ENCODE measurements at regions not wholly inside any gene's neighbourhood (a gene's known extent, or its start where the extent isn't known, plus 50 kb on each side); places are given as distances from the start of the nearest gene placed in this dataset.

- no peak for DNase-seq (ENCODE audit: low read depth)
- Histone ChIP-seq H3K4me3 (ENCODE audit: low read depth, low read length) (no peak overlapping the region), H3K36me3 (ENCODE audit: control insufficient read depth, insufficient read depth, low read length) (no peaks in the 10 kb centered on the region), H3K27me3 (ENCODE audit: control insufficient read depth, insufficient read depth, low read length) (no peaks in the 10 kb centered on the region)
- no peak for TF ChIP-seq CTCF (IDR thresholded peaks at IDR 0.05; ENCODE audit: insufficient read depth, low read length, poor library complexity, severe bottlenecking)
These were observed 439.6 kb upstream of the CAMK1G start for GRCh38 chr1:209143916-209144315.

DNA sequence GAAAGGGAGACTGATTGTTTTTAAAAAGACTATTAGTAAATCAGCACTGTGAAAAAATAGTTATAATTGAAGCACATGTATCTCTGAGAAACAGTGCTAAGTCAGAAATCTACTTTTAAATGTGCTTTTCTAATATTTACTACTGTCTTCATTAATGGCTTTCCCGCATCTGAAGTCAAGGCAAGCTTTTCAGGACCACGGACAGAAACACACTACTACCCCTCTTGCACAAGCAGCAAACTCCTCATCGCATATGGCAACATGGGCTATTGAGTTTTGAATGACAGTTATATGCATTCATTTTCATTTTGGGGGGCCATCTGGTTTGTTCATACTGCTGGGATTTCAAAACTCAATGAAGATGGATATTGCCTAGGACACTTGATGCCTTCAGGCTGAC lies 433.4 kb upstream of the CAMK1G start:
- no peaks in the 10 kb centered on the region for H3K27me3 ChIP-seq (ENCODE audit: control insufficient read depth, insufficient read depth, low read length)
- DNase-seq (ENCODE audit: low read depth), result peak; percentile 26
- no peak overlapping the region for H3K4me3 ChIP-seq (ENCODE audit: low read depth, low read length)
- no peak for TF ChIP-seq CTCF (IDR thresholded peaks at IDR 0.05; ENCODE audit: insufficient read depth, low read length, poor library complexity, severe bottlenecking)
- no peaks in the 10 kb centered on the region for H3K36me3 ChIP-seq (ENCODE audit: control insufficient read depth, insufficient read depth, low read length)

GRCh38 chr1:209153411-209153810 lies 430.1 kb upstream of the CAMK1G start:
- no peaks in the 10 kb centered on the region for H3K36me3 ChIP-seq (ENCODE audit: control insufficient read depth, insufficient read depth, low read length)
- DNase-seq (ENCODE audit: low read depth), result no peak
- H3K4me3 ChIP-seq (ENCODE audit: low read depth, low read length), result no peak overlapping the region
- no peak for TF ChIP-seq CTCF (IDR thresholded peaks at IDR 0.05; ENCODE audit: insufficient read depth, low read length, poor library complexity, severe bottlenecking)
- no peaks in the 10 kb centered on the region for H3K27me3 ChIP-seq (ENCODE audit: control insufficient read depth, insufficient read depth, low read length)

DNA sequence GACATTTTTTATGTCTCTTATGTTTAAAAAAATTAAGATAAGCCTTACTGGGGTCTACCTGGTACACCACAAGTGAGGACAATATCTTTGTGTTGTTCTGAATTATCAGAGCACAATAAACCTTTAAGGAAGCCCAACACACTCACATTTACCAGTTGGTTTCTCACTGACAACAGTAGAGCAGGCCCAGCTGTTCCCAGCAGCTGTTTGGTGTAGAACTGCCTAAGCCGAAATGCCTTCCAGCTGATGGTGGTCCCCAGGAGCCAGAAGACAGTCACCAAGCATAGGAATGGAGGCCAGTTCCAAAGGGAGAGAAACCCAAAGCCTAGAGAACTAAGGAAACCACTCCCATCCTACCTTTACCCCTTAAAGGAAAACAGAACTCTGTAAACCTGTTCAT lies 428.6 kb upstream of the CAMK1G start:
- Histone ChIP-seq H3K36me3 (ENCODE audit: control insufficient read depth, insufficient read depth, low read length) (no peaks in the 10 kb centered on the region), H3K4me3 (ENCODE audit: low read depth, low read length) (no peak overlapping the region), H3K27me3 (ENCODE audit: control insufficient read depth, insufficient read depth, low read length) (no peaks in the 10 kb centered on the region)
- TF ChIP-seq CTCF (IDR thresholded peaks at IDR 0.05; ENCODE audit: insufficient read depth, low read length, poor library complexity, severe bottlenecking), result no peak
- no peak for DNase-seq (ENCODE audit: low read depth)

GRCh38 chr1:209155546-209155945 lies 428.0 kb upstream of the CAMK1G start:
- no peak for TF ChIP-seq CTCF (IDR thresholded peaks at IDR 0.05; ENCODE audit: insufficient read depth, low read length, poor library complexity, severe bottlenecking)
- peak; percentile 86 for DNase-seq (ENCODE audit: low read depth)
- Histone ChIP-seq H3K4me3 (ENCODE audit: low read depth, low read length) (peak overlapping the region; percentile 10), H3K27me3 (ENCODE audit: control insufficient read depth, insufficient read depth, low read length) (no peaks in the 10 kb centered on the region), H3K36me3 (ENCODE audit: control insufficient read depth, insufficient read depth, low read length) (no peaks in the 10 kb centered on the region)

DNA sequence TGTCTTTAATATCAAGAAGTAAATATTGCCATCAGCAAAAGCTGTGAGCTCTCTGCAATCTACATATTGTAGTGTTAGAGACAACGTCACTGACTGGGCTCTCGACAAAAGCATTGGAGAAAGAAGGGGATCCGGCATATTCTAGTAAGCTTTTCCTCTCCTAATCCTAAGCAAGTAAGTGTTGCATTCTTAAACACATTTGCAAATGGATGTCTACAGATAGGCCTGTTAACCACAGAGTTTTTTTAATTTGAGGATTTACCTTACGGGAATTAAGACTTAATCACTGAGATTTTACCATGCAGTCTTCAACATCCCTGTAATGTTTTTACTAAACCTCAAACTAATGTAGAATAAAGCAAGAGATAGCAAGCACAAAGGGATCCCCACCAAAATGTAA lies 426.5 kb upstream of the CAMK1G start:
- no peaks in the 10 kb centered on the region for H3K36me3 ChIP-seq (ENCODE audit: control insufficient read depth, insufficient read depth, low read length)
- no peak for DNase-seq (ENCODE audit: low read depth)
- TF ChIP-seq CTCF (IDR thresholded peaks at IDR 0.05; ENCODE audit: insufficient read depth, low read length, poor library complexity, severe bottlenecking), result no peak
- H3K4me3 ChIP-seq (ENCODE audit: low read depth, low read length), result no peak overlapping the region
- no peaks in the 10 kb centered on the region for H3K27me3 ChIP-seq (ENCODE audit: control insufficient read depth, insufficient read depth, low read length)
